ENCODE measurements at regions not wholly inside any gene's neighbourhood (a gene's known extent, or its start where the extent isn't known, plus 50 kb on each side); places are given as distances from the start of the nearest gene placed in this dataset.
"Not testable (repeated sequence)": the region's sequence is repeated elsewhere in the genome, so short reads cannot be mapped to it uniquely, and the experiment has no call there.

DNA sequence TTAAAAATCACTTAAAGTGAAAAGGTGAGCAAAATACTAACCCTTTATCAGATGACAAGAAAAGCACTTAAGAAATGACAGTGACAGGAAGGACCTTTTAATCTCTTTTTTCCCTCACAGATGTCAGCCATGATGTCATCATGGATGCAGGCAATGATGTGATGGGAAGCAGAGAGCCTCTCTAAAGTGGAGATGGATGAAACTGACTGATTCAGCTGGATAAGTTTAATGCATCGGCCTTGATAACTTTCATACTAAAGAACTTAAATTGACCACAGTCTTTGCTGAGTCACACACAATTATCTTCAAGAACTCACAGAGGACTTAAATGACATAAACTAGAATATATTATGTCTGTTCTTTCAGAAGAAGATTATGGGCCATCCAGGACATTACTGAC is 153.2 kb upstream of the FGF10 start:
- no peak for DNase-seq (ENCODE audit: low spot score)

DNA sequence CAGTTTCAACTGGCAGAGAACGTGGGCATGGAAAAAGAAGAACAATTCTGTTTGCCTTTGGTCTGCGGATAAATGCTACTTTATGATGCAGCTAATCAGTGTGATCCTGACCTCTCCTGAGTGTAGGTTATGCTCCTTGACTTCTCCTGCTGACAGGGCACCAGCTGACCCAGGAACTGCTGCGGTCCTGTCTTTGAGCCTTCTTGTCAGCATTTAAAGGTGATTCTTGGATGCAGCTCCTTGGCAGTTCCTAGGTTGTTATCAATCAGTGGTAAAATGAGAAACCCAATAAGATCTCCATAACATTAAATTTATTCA is 150.3 kb upstream of the FGF10 start:
- no peak for DNase-seq (ENCODE audit: low spot score)

DNA sequence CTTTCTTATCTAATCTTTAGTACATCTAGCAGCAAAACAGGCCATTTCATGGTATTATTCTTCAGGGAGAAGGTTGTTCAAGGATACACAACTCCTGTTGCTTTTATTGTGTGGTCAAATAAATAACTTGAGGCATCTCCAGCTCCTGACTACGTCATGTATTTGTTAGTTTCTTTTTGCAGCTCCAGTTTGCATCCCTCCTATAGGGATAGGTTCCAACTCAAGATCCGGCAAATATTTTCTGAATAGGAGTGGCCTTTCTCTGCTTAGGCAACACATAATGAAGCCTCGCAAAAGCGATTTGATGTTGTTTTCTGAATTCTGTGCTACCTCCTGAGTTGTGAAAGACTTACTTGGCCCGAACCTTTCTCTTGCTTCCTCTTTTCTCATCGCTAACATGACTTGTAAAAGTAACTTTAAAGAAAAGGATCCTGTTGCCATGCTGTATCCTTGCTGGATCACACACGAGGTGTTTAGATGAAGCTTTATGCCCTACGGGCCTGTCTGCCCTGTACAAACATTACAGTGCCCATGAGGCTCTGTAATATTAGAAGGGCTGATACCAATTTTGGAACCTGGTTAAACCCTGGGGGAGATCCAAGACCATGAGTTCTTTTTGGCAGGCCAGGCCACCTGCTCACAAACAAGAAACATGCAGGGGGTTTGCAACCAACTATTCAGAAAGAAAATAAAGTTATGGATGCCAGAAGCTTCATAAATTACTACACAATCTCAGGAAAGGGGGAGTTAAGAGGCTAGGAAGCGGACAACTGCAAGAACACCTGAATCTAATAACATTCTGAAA is 149.8 kb upstream of the FGF10 start:
- DNase-seq (ENCODE audit: low spot score), result no peak

DNA sequence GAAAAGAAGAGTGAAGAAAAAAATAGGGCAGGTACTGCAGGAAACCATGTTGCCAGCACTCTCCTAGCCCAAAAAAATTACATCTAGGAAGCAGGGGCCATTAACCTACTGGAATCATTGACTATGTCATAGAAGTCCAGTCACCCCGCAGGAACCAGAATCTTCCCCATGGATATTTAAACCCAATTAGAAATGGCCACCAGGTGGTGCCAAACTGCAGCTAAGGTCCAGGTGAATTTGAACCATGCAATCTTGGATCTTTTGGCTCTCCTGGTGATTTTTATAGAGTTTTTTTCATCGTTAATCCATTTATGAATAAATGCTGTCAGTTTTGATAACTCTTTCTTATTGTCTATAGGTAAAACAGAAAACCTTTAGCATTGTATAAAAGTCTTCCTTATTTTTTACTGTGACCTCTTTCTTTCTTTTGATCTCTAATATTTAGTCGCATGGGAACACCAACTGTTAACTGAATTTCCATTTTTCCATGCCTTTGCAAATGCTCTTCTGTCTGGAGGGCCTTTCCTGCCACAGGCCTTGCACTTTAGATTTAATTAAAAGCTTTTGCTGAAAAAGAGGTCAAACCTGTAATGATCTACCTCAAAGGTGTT is 147.5 kb upstream of the FGF10 start:
- DNase-seq (ENCODE audit: low spot score), result peak; percentile 48

DNA sequence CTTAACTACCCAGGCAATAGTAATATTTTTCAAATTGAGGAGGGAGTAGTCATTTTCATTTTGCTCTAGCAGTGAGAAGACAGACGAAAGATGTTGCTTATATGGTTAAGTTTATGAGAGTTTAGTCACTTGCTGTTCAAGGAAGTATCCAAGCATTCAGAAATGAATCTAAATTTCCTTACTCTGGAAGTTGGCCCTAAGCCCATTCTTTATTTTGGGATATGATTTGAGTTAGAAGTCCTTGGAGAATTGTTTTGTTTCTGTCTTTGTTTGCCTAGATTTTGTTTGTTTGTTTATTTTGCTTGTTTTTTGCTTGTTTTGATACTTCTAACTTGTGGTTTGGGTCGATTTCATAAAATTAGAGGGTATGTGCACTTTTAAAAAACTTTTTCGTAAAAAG is 146.4 kb upstream of the FGF10 start:
- no peak for DNase-seq (ENCODE audit: low spot score)

DNA sequence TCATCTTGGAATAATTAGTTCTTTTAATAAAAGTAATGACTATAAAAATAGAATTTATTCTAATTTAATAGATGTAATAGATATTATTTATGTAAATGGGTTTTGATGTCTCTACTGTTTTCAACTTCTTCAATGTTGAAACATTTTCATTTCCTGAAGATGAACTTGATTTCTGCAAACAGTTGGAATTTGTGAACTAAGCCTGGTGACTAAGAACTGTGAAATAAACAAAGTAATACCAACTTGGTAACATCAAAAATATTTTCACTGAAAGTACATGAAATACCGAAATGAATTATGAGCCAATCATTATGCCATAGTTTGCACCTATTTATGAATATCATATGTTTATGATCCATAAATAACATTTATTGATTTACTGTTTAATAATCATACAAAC is 143.8 kb upstream of the FGF10 start:
- no peak for DNase-seq (ENCODE audit: low spot score)

DNA sequence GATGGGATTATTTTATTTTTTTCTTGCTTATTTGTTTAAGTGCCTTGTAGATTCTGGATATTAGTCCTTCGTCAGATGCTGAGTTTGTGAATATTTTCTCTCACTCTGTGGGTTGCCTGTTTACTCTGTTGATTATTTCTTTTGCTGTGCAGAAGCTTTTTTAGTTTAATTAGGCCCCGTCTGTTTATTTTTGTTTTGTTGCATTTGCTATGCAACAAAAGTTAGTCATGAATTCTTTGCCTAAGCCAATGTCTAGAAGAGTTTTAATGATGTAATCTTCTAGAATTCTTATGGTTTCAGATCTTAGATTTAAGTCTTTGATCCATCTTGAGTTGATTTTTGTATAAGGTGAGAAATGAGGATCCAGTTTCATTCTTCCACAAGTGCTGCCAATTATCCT is 142.5 kb upstream of the FGF10 start:
- DNase-seq (ENCODE audit: low spot score), result not testable (repeated sequence)

DNA sequence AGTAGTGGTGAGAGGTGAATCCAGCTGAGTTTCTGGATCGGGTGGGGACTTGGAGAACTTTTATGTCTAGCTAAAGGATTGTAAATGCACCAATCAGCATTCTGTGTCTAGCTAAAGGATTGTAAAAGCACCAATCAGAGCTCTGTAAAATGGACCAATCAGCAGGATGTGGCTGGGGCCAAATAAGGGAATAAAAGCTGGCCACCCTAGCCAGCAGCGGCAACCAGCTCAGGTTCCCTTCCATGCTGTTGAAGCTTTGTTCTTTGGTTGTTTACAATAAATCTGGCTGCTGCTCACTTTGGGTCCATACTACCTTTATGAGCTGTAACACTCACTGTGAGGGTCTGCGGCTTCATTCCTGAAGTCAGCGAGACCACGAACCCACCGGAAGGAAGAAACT is 141.6 kb upstream of the FGF10 start:
- not testable (repeated sequence) for DNase-seq (ENCODE audit: low spot score)

DNA sequence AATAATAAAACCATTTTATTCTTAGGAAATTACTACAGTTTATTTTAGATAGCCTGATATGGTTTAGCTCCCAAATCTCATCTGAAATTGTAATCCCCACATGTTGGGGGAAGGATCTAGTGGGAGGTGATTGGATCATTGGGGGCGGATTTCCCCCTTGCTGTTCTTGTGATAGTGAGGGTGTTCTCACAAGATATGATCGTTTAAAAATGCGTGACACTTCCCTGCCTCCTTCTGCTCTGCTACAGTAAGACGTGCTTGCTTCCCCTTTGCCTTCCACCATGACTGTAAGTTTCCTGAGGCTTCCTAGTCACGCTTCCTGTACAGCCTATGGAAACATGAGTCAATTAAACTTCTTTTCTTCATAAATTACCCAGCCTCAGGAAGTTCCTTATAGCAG is 122.4 kb upstream of the FGF10 start:
- no peak for DNase-seq (ENCODE audit: low spot score)

DNA sequence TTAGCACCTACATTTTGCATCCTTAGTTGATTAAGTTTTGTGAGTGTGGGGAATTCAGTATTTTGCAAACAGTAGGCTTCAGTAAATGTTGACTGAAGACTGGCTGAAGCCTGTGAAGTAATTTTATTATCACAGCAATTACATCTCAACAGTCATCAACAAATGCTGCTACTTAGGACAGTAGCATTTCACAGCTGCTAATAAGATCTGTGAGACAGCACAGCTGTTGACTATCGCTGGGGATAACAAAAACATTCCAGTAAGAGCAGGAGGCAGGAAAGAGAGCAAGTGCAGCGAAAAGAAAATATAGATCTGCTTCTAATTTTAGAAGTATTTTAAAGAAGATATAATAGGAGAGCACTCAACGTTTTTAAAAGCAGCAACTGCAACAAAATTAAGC is 117.3 kb upstream of the FGF10 start:
- no peak for DNase-seq (ENCODE audit: low spot score)

DNA sequence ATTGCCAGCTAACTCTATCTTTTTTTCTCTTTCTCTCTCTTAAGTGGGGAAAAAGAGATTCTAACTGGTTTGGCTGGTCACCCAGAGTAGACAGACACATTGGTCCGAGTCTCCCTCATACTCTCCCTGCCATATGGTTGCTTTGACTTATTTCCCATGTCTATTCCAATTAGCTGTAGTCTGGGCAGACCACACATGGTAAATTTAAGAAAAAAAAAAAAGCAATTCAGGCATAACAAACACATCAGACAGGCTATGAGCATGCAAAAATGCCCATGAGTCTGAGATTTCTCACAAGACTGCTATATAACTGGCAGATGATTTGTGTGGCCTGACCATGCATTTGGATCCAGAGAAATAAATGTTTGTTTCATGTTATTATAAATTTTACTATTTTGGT is 110.2 kb upstream of the FGF10 start:
- DNase-seq (ENCODE audit: low spot score), result no peak

DNA sequence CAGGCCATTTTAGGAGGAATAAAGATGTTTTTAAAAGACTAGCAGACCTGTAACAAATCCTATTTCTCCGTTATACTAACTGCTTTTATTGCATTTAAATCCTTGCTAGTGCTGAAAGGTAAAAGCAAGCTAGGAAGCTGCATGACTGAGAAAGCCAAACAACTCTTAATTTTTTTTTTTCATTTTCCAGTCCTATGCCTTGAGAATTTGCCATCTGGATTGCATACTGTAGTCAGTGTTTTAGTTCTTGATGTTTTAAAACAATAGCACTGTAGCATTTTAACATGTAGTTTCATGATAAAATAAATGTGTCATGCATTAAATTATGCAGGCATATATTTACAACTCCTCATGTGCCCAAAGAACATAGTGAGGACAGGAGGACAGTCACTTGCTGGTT is 108.4 kb upstream of the FGF10 start:
- DNase-seq (ENCODE audit: low spot score), result no peak

DNA sequence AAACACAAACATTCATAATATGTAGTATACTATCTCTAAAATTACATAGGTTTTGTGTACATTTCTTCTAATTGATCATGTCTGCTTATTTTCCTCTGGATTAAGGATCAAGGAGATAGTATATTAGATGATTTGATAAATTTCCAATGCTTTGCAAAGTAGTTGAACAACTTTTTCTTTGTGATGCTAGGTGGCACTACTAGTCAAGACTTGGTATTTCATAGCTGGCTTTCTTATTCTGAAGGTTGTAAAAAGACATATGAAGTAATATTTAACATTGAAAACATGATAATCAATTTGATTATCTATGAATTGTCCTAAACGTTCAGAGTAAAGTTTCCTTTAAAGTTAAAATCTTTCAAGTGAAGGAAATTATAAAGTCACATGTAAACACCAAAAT is 106.1 kb upstream of the FGF10 start:
- DNase-seq (ENCODE audit: low spot score), result no peak

DNA sequence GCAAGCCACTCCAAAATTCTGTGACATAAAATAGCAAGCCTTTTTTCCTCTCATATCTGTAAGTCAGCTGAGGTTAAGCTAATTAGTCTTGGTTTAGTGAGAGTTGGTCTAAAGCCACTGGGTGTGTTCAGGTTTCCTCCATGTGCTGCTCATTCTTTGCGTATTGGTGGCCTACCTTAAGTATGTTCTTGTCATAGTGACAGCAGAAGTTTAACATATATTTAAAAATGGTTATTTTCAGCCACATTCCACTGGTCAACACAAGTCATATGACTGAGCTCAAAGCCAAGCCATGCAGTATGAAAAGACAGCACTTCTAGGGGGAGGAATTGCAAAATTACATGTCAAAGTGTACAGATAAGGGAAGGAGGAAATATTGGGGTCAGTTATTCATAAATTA is 100.5 kb upstream of the FGF10 start:
- no peak for DNase-seq (ENCODE audit: low spot score)

DNA sequence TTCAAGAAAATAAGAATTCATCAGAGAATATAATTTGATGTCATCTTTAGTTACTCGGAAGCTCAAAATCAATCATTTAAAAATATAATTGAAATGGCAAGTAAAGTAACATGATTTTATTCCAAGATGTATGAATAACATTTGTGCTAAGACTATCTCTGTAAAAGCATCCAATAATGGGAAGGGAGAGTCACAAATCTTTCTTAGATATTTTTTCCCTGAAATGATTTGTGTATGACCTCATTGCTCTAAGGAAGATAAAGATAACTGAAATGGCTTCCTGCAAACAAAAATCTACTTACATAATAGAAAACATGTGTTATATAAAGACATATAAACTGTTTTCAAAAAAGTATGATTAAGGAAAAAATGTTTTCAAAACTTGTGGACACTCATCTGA is 97.4 kb upstream of the FGF10 start:
- DNase-seq (ENCODE audit: low spot score), result no peak

DNA sequence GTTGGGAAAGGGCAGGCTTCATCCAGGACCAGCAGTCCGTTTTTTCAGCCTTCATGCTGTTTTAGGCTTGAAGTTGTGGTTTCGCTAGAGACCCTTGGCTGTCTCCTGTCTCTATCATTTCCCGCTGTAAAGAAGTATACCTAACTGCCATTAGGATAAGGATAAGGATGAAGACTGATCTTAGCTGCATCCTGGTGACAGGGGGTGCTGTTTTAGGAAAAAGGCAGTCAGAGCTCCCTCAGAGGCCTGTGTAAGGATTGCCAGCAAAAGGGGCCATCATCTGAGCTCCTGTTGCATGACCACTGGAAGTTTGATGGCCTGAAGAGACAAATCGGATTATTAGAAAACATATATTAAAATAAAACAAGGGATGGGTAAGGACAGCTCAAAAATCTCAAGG is 64.8 kb upstream of the FGF10 start:
- DNase-seq (ENCODE audit: low spot score), result no peak

DNA sequence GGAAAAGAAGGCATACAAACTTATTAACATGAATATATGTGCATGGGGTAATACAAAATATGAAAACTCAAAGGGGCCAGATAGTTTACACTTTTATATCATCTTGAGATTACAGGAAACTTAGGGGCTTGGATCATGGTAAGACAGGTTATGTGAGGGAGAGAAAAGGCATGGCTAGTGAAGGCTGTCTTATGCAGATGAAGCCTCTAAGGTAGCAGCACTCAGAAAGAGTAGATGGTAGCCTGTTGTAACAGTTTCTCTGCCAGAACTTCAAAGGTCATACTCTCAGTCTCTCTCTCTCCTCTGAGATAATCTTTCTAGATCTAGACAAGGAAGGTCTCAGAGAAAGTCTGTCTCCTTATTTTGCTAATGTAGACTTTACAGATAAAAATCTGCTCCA is 57.2 kb upstream of the FGF10 start:
- DNase-seq (ENCODE audit: low spot score), result no peak

DNA sequence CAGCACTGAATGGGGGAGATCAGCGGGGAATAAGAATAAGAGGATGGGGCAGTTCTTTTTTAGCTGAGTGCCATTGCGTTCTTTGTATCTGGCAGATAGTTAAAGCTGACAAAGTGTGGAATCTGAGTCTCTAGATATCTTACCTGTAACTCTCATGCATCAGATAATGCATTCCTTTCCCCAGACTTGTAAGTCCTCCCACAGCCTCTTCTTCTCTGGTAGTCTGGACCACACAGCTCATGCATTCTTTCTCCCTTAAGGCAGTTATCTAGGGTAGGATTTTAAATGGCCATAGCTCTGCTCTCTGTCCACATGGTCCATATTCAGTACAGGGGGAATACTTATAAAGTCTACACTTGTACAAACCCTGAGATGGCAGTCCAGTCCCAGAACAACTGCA is 54.0 kb upstream of the FGF10 start:
- DNase-seq (ENCODE audit: low spot score), result no peak

DNA sequence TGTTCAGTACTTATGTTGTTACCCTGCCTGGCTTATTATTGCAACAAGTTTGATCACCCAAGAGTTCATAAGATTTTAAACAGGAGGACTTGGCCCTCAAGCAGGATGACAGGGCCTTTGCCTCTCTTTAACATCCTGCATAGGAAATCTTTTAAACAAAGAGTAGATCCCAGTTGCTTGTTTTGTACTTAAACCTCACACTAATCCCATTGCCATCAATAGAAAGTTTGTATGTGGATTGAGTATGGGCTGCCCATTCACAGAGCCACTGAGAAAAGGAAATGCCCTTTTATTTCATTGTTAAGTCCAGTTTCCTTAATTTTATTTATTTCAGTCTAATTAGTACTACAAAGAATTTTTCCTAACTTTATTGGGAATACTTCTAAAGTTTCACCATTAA is 52.2 kb upstream of the FGF10 start:
- DNase-seq (ENCODE audit: low spot score), result no peak

DNA sequence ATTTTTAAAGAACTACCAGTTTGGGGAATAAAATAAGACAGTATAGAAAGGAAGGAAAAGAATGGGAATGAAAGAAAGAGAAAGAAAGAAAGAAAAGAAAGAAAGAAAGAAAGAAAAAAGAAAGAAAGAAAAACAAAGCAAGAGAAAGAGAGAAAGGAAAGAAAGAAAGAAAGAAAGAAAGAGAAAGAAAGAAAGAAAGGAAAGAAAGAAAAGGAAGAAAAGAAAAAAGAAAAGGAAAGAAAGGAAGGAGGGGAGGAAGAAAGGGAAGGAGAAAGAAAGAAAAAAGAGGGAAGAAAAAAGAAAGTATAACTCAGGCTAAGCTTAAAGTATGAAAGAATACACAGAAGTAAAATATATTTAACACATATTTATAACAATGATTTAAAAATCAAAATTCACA is 51.0 kb upstream of the FGF10 start:
- DNase-seq (ENCODE audit: low spot score), result no peak
